LNCAP (cell line): ENCODE measurements at regions not wholly inside any gene's neighbourhood (a gene's known extent, or its start where the extent isn't known, plus 50 kb on each side); places are given as distances from the start of the nearest gene placed in this dataset.

Experiments used
- CTCF ChIP-seq: fragments of 450-650 bp; IDR thresholded peaks from 2 replicates; pipeline ENCODE4 v1.5.1; 2017; ENCODE audit warnings: mild to moderate bottlenecking

- TF ChIP-seq CTCF: no peak
Measured at GRCh38 chr12:19867970-19868369, 428.7 kb downstream of the AEBP2 start.

GRCh38 chr12:19869413-19869812 is 430.1 kb downstream of the AEBP2 start:
- no peak for TF ChIP-seq CTCF

- TF ChIP-seq CTCF: no peak
Measured at GRCh38 chr12:19872621-19873540, 433.6 kb downstream of the AEBP2 start.

- no peak for TF ChIP-seq CTCF
Measured at GRCh38 chr12:19880076-19880475, 440.8 kb downstream of the AEBP2 start.

- TF ChIP-seq CTCF: no peak
Measured at GRCh38 chr12:19880721-19881120, 441.4 kb downstream of the AEBP2 start.

GRCh38 chr12:19882346-19882745 is 443.1 kb downstream of the AEBP2 start:
- no peak for TF ChIP-seq CTCF

GRCh38 chr12:19884021-19884492 is 444.8 kb downstream of the AEBP2 start:
- no peak for TF ChIP-seq CTCF
